Loucy (cell line): ENCODE measurements at regions not wholly inside any gene's neighbourhood (a gene's known extent, or its start where the extent isn't known, plus 50 kb on each side); places are given as distances from the start of the nearest gene placed in this dataset.

ENCODE experiments used
- H2AFZ ChIP-seq: fragments of 200-600 bp; sonication (generic); 2 replicates; pipeline ENCODE4 v1.6.0; 2016; ENCODE audit warnings: antibody characterized with exemption, mild to moderate bottlenecking, low read length, moderate library complexity
- H3F3A ChIP-seq: fragments of 200-600 bp; 2 replicates; pipeline ENCODE4 v1.6.0; 2016; ENCODE audit warnings: antibody characterized with exemption, low read depth, mild to moderate bottlenecking
- H3K27me3 ChIP-seq: fragments of 200-600 bp; sonication (generic); 2 replicates; pipeline ENCODE4 v1.6.1; 2014; ENCODE audit warnings: low read length, mild to moderate bottlenecking; ENCODE audit not compliant: insufficient read depth, poor library complexity, severe bottlenecking
- H3K36me3 ChIP-seq: fragments of 200-600 bp; sonication (generic); 2 replicates; pipeline ENCODE4 v1.6.1; 2016; ENCODE audit warnings: low read length; ENCODE audit not compliant: insufficient read depth
- H3K4me1 ChIP-seq: fragments of 200-600 bp; sonication (generic); 2 replicates; pipeline ENCODE4 v1.5.1; 2014; ENCODE audit warnings: low read length, mild to moderate bottlenecking; ENCODE audit not compliant: insufficient read depth, poor library complexity, severe bottlenecking
- H3K4me2 ChIP-seq: fragments of 200-600 bp; sonication (generic); 2 replicates; pipeline ENCODE4 v1.6.0; 2014; ENCODE audit warnings: antibody characterized with exemption, low read length, low read depth, mild to moderate bottlenecking; ENCODE audit not compliant: poor library complexity, severe bottlenecking
- H3K4me3 ChIP-seq: fragments of 200-600 bp; sonication (generic); 2 replicates; pipeline ENCODE4 v1.5.1; 2014; ENCODE audit warnings: low read length, mild to moderate bottlenecking, mixed read lengths; ENCODE audit not compliant: poor library complexity, severe bottlenecking
- H3K79me2 ChIP-seq: fragments of 200-600 bp; sonication (generic); 2 replicates; pipeline ENCODE4 v1.6.1; 2014; ENCODE audit warnings: low read length; ENCODE audit not compliant: insufficient read depth
- H3K9ac ChIP-seq: fragments of 200-600 bp; sonication (generic); 2 replicates; pipeline ENCODE4 v1.6.0; 2014; ENCODE audit warnings: mild to moderate bottlenecking, low read depth, low read length, moderate library complexity; ENCODE audit not compliant: poor library complexity, severe bottlenecking
- H3K9me2 ChIP-seq: fragments of 200-600 bp; sonication (generic); replicated peaks from 2 replicates; pipeline ENCODE4 v1.6.1; 2016; ENCODE audit warnings: low read depth, low read length, mixed read lengths
- H3K9me3 ChIP-seq: fragments of 200-600 bp; sonication (generic); 2 replicates; pipeline ENCODE4 v1.6.1; 2014; ENCODE audit warnings: mild to moderate bottlenecking, antibody characterized with exemption, low read length, low read depth; ENCODE audit not compliant: insufficient read depth
- H4K20me1 ChIP-seq: fragments of 200-600 bp; sonication (generic); 2 replicates; pipeline ENCODE4 v1.6.0; 2014; ENCODE audit warnings: antibody characterized with exemption, low read length, mild to moderate bottlenecking; ENCODE audit not compliant: insufficient read depth, poor library complexity, severe bottlenecking
- EZH2phosphoT487 ChIP-seq: fragments of 200-600 bp; IDR thresholded peaks from 2 replicates; pipeline ENCODE4 v1.6.1; 2018; ENCODE audit warnings: antibody characterized with exemption, mild to moderate bottlenecking, moderate library complexity, borderline replicate concordance
- TF ChIP-seq, protein P1 (sequence below): fragments of 200-600 bp; sonication (generic); conservative IDR thresholded peaks from 2 replicates; pipeline ENCODE4 v1.5.1; 2014; ENCODE audit warnings: mild to moderate bottlenecking, antibody characterized with exemption, low read length

DNA sequence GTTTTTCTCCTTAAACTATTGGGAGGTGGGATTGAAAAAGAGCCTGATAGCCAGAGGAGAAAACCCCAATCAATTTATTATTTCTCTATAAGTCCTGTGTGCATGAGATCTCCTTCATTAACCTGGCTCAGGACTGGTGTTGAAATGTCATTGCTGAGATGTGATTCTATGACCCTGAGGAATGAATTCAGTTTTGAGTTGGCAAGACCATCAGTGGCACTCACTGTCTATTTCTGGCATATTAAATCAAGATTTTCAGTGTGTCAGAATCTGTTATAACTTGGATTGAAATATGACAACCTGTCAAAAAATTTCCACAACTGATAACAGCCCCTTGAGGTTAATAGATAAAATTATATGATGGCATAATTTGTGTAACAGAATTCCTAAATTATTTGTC is 431.1 kb downstream of the TFAP2B start:
- Histone ChIP-seq H3F3A (no peaks in the 10 kb centered on the region), H4K20me1 (no peaks in the 10 kb centered on the region), H3K9ac (no peak overlapping the region), H3K9me3 (no peaks in the 10 kb centered on the region), H3K79me2 (no peaks in the 10 kb centered on the region), H3K9me2 (no peaks in the 10 kb centered on the region), H3K27me3 (no peaks in the 10 kb centered on the region), H3K4me1 (no peaks in the 10 kb centered on the region), H3K4me2 (no peak overlapping the region), H3K36me3 (no peaks in the 10 kb centered on the region), H3K4me3 (no peak overlapping the region), H2AFZ (no peak overlapping the region)
- TF ChIP-seq, protein P1, sequence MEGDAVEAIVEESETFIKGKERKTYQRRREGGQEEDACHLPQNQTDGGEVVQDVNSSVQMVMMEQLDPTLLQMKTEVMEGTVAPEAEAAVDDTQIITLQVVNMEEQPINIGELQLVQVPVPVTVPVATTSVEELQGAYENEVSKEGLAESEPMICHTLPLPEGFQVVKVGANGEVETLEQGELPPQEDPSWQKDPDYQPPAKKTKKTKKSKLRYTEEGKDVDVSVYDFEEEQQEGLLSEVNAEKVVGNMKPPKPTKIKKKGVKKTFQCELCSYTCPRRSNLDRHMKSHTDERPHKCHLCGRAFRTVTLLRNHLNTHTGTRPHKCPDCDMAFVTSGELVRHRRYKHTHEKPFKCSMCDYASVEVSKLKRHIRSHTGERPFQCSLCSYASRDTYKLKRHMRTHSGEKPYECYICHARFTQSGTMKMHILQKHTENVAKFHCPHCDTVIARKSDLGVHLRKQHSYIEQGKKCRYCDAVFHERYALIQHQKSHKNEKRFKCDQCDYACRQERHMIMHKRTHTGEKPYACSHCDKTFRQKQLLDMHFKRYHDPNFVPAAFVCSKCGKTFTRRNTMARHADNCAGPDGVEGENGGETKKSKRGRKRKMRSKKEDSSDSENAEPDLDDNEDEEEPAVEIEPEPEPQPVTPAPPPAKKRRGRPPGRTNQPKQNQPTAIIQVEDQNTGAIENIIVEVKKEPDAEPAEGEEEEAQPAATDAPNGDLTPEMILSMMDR = no peak
- TF ChIP-seq EZH2phosphoT487 = no peak

DNA sequence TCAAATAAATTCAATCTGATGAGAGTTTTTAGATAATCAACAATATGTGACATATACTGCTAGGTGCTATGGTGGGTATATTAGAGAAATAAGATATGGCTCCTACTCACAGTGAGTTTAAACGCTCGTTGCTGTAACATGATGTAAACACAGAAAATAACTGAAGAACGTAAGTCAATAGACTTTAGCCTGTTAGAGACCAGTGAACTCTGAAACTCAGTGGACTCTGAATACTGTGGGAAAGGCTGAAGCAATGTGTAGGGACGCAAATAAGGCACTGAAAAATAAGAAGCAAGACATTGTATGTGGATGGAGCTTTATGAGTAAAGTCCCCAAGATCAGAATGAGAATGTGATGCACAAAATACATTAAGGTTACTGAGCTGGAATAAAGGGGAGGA is 431.6 kb downstream of the TFAP2B start:
- H3K9me2 ChIP-seq = no peaks in the 10 kb centered on the region
- no peak overlapping the region for H3K4me2 ChIP-seq
- H3K27me3 ChIP-seq = no peaks in the 10 kb centered on the region
- no peak for TF ChIP-seq EZH2phosphoT487
- TF ChIP-seq, protein P1 = no peak
- H3K9ac ChIP-seq = no peak overlapping the region
- H2AFZ ChIP-seq = no peak overlapping the region
- no peaks in the 10 kb centered on the region for H4K20me1 ChIP-seq
- H3K36me3 ChIP-seq = no peaks in the 10 kb centered on the region
- H3K9me3 ChIP-seq = no peaks in the 10 kb centered on the region
- no peak overlapping the region for H3K4me3 ChIP-seq
- no peaks in the 10 kb centered on the region for H3F3A ChIP-seq
- no peaks in the 10 kb centered on the region for H3K79me2 ChIP-seq
- no peaks in the 10 kb centered on the region for H3K4me1 ChIP-seq

DNA sequence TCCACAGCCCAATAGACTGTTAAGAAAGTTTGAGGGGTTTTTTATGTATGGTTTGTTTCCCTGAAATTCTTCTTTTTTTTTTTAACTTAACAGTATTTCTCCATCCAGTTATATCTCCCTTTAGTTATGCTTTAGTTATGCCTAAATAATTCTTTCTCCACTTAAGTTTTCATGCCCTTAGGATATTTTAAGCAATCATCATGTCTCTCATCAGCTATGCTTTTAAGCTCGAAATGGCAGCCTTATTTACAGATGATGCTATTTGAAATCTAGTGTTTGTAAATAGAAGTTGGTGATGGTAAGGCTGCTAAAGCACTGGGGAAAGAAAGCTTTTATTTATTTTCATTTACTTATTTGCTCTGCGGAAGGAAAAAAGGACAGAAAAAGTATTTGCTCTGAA is 439.3 kb downstream of the TFAP2B start:
- TF ChIP-seq, protein P1 = no peak
- TF ChIP-seq EZH2phosphoT487 = no peak
- H4K20me1 ChIP-seq = no peaks in the 10 kb centered on the region
- H3K4me2 ChIP-seq = no peak overlapping the region
- H3K9me2 ChIP-seq = no peaks in the 10 kb centered on the region
- no peaks in the 10 kb centered on the region for H3K36me3 ChIP-seq
- H3K9ac ChIP-seq = no peak overlapping the region
- no peaks in the 10 kb centered on the region for H3K27me3 ChIP-seq
- H3K4me3 ChIP-seq = no peak overlapping the region
- H3K4me1 ChIP-seq = no peaks in the 10 kb centered on the region
- H3K79me2 ChIP-seq = no peaks in the 10 kb centered on the region
- H2AFZ ChIP-seq = no peak overlapping the region
- no peaks in the 10 kb centered on the region for H3F3A ChIP-seq
- no peaks in the 10 kb centered on the region for H3K9me3 ChIP-seq
